ENCODE measurements at regions not wholly inside any gene's neighbourhood (a gene's known extent, or its start where the extent isn't known, plus 50 kb on each side); places are given as distances from the start of the nearest gene placed in this dataset.
"Not testable (repeated sequence)": the region's sequence is repeated elsewhere in the genome, so short reads cannot be mapped to it uniquely, and the experiment has no call there.

DNA sequence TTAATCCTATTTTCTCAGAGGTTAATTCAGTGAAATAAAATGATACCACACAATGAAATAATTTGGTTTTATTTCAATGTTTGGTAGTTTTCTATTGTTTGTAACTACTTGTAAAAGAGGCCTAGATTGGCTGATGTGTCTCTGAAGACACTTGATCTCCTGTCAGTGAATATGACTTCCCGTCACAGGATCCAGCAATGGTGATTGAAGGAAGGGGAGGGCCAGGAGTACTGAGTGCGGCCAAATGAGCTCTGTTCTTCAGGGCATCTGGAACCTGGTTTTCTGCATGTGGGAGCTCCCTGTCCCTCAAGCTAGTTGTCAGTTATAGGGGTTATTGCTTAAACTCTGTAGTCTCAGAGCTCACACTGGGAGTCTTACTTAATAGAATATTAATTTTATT lies 86.5 kb upstream of the OTUD4 start:
- Mint-ChIP-seq H3K36me3 (ENCODE audit: low read depth) (no peaks in the 10 kb centered on the region), H3K27me3 (ENCODE audit: low read depth) (no peaks in the 10 kb centered on the region), H3K9me3 (no peaks in the 10 kb centered on the region), H3K4me3 (no peak overlapping the region), H3K27ac (no peak overlapping the region), H3K4me1 (ENCODE audit: low read depth) (no peaks in the 10 kb centered on the region)
- no peak for DNase-seq
- intact Hi-C loops (cut with micrococcal nuclease), result no loop called here
- CTCF ChIA-PET, result no interaction called here

DNA sequence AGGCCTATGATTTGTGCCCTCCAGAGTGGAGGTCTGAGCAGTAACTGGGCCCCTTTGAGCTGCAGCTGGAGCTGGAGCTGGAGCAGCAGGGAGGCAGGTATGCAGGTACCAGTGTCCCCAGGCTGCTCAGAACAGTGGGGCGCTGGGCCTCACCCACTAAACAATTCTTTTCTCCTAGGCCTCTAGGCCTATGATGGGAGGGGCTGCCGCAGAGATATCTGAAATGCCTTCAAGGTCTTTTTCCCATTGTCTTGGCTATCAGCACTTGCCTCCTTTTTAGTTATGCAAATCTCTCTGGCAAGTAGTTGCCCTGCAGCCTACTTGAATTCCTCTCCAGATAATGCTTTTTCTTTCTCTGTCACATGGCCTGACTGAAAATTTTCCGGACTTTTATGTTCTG lies 79.7 kb upstream of the OTUD4 start:
- no peak for DNase-seq
- H3K4me1 Mint-ChIP-seq (ENCODE audit: low read depth), result no peaks in the 10 kb centered on the region
- intact Hi-C loops (cut with micrococcal nuclease), result no loop called here
- H3K27ac Mint-ChIP-seq, result no peak overlapping the region
- peaks cover 7% of the 10 kb centered on the region for H3K9me3 Mint-ChIP-seq
- CTCF ChIA-PET, result no interaction called here
- H3K4me3 Mint-ChIP-seq, result no peak overlapping the region
- no peaks in the 10 kb centered on the region for H3K36me3 Mint-ChIP-seq (ENCODE audit: low read depth)
- peaks cover 2% of the 10 kb centered on the region for H3K27me3 Mint-ChIP-seq (ENCODE audit: low read depth)

DNA sequence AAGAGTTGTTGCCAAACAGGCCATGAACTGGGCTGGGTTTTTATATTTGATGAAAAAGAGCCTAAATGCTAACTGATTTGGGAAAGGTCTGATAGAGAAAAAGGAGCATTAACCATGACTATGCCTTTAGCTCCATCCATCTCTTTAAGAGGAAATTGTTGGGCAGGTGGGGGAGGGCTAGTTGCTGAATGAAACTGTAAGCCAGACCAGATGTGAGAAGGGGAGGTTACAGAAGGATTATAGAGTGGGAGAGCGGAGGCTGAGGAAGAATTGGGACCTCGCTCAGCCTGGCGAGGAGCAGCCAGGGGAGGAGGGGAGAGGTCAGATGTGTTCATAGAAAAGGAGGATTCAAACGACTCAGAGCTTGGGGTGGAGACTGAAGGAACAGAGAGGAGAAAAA lies 74.9 kb upstream of the OTUD4 start:
- H3K4me3 Mint-ChIP-seq; intact Hi-C loops (cut with micrococcal nuclease); H3K27me3 Mint-ChIP-seq (ENCODE audit: low read depth); CTCF ChIA-PET; H3K9me3 Mint-ChIP-seq; H3K36me3 Mint-ChIP-seq (ENCODE audit: low read depth); DNase-seq; H3K4me1 Mint-ChIP-seq (ENCODE audit: low read depth); H3K27ac Mint-ChIP-seq: not testable (repeated sequence)

DNA sequence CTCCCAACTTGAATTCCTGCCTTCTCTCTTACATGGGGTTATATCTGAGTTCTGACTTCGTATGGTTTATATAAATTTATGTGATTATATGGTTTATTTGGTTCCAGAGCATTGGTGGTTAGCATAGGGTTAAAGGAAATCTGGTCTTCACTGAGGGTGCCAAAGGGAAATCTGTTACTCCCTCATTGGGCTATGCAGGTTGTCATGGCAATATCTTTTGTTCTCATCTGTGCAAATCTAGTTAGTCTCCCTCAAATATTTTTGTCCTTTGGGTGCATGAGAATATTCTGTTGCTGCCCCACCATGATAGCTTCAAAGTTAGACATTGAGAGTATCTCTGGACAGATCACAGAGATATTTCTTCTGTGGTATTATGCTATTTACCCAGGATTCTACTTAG lies 71.8 kb upstream of the OTUD4 start:
- intact Hi-C loops (cut with micrococcal nuclease), result no loop called here
- Mint-ChIP-seq H3K36me3 (ENCODE audit: low read depth) (no peaks in the 10 kb centered on the region), H3K4me1 (ENCODE audit: low read depth) (no peaks in the 10 kb centered on the region), H3K27ac (no peak overlapping the region), H3K27me3 (ENCODE audit: low read depth) (peaks cover 15% of the 10 kb centered on the region), H3K9me3 (no peaks in the 10 kb centered on the region), H3K4me3 (no peak overlapping the region)
- no peak for DNase-seq
- CTCF ChIA-PET, result no interaction called here

DNA sequence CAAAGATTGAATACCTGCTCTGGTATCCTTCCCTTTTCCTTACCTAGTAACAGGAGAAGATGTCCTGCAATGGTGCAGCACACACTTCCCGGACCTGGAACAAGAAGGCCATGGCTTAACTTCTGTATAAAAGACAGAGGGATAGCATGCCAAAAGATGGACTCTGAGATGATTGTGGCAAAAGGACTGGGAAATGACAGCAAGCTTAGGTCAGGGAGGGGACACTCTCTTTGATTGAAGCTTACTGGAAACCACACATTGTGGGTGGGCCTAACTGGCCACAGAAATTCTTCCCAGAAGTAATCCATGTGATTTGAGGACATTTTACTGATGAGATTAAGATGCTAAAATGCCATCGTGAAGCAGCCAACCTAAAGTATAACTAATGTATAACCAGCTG lies 71.0 kb upstream of the OTUD4 start:
- no peaks in the 10 kb centered on the region for H3K4me1 Mint-ChIP-seq (ENCODE audit: low read depth)
- no peaks in the 10 kb centered on the region for H3K9me3 Mint-ChIP-seq
- CTCF ChIA-PET, result interaction anchor here (1.0 kb wide), 1 partner anchor 306 kb away, joined by 3 read pairs; no protein-coding TSS in a partner anchor
- H3K36me3 Mint-ChIP-seq (ENCODE audit: low read depth), result no peaks in the 10 kb centered on the region
- DNase-seq, result no peak
- no peak overlapping the region for H3K4me3 Mint-ChIP-seq
- H3K27me3 Mint-ChIP-seq (ENCODE audit: low read depth), result peaks cover 15% of the 10 kb centered on the region
- no peak overlapping the region for H3K27ac Mint-ChIP-seq
- intact Hi-C loops (cut with micrococcal nuclease), result no loop called here

DNA sequence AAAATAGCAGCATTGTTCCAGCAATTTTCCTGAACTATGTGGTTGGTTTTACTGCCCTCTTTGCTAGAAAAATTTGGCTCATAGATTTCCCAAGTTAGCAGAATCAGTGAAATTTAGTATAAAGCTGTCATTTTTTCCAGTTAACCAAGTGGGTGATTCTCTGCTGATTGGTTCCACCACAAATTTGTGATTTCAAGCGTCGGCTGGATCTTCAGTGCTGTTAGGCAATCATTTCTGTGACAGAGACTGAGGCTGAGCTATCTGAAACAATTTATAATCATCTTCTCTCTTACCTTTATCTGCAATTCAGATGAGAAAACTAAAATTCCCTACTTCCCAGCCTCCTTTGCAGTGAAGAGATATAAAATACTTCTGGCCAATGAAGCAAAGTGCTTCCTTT lies 68.6 kb upstream of the OTUD4 start:
- Mint-ChIP-seq H3K9me3 (no peaks in the 10 kb centered on the region), H3K27me3 (ENCODE audit: low read depth) (peaks cover 15% of the 10 kb centered on the region), H3K27ac (no peak overlapping the region), H3K4me3 (no peak overlapping the region), H3K4me1 (ENCODE audit: low read depth) (no peaks in the 10 kb centered on the region), H3K36me3 (ENCODE audit: low read depth) (no peaks in the 10 kb centered on the region)
- CTCF ChIA-PET, result no interaction called here
- no peak for DNase-seq
- intact Hi-C loops (cut with micrococcal nuclease), result no loop called here

DNA sequence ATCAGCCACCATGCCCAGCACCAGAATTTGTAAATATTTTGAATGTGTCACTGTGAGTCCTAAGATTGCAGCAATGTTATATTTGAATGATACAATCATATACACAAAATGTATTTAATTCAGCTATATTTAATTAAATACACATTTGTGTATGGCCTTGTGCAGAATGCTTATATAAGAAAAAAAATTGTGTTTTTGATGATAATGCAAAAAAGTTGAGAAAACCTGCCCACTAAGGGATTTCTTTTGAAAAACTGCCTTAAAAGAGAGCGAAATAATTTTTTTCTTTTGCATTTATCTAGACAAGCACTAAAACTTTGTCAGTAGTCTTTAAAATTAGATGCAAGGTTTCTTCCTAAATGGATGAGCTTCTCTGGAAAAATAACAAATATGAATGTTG lies 68.1 kb upstream of the OTUD4 start:
- H3K27me3 Mint-ChIP-seq (ENCODE audit: low read depth), result peaks cover 17% of the 10 kb centered on the region
- no peaks in the 10 kb centered on the region for H3K9me3 Mint-ChIP-seq
- no peak overlapping the region for H3K27ac Mint-ChIP-seq
- intact Hi-C loops (cut with micrococcal nuclease), result no loop called here
- no peaks in the 10 kb centered on the region for H3K36me3 Mint-ChIP-seq (ENCODE audit: low read depth)
- CTCF ChIA-PET, result no interaction called here
- no peak for DNase-seq
- H3K4me1 Mint-ChIP-seq (ENCODE audit: low read depth), result no peaks in the 10 kb centered on the region
- no peak overlapping the region for H3K4me3 Mint-ChIP-seq

DNA sequence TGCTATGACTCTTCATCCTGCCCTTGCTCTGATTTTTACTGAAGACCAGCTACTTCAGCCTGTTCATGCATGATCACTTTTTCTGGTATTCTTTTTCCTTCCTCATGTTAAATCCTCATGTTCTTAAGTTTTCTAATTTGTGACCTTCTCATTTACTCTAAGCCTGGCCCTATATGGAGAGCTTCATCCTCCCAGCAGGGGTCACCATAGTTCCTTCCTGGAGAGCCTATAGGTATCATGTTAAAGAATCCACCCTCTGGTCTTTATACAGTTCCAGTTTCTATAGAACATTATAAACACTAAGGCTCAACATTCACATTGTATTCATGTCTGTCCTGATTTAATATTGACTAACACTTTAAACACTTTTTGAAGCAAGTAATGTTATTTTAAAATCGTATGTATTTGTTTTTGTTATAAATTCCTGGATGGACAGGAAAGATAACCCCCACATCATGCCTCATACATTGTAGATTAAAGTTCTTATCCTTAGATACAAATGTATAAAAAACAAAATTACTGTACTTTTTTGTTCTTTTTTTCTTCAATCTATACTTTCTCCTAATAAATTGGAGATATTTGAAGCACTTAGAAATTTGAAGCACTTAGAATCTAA lies 53.8 kb upstream of the OTUD4 start:
- Mint-ChIP-seq H3K4me3 (no peak overlapping the region), H3K36me3 (ENCODE audit: low read depth) (no peaks in the 10 kb centered on the region), H3K27me3 (ENCODE audit: low read depth) (no peaks in the 10 kb centered on the region), H3K4me1 (ENCODE audit: low read depth) (no peaks in the 10 kb centered on the region), H3K27ac (no peak overlapping the region), H3K9me3 (no peaks in the 10 kb centered on the region)
- intact Hi-C loops (cut with micrococcal nuclease), result loop anchor here (1.0 to 5.0 kb wide), 6 partner anchors 248 to 1060 kb away; partner anchors contain the start of gene SMAD1
- peak; percentile 80 for DNase-seq
- CTCF ChIA-PET, result interaction anchor here (0.6 to 2.2 kb wide), 22 partner anchors 11 to 465 kb away, joined by 3 to 19 read pairs (median 4); no protein-coding TSS in a partner anchor

DNA sequence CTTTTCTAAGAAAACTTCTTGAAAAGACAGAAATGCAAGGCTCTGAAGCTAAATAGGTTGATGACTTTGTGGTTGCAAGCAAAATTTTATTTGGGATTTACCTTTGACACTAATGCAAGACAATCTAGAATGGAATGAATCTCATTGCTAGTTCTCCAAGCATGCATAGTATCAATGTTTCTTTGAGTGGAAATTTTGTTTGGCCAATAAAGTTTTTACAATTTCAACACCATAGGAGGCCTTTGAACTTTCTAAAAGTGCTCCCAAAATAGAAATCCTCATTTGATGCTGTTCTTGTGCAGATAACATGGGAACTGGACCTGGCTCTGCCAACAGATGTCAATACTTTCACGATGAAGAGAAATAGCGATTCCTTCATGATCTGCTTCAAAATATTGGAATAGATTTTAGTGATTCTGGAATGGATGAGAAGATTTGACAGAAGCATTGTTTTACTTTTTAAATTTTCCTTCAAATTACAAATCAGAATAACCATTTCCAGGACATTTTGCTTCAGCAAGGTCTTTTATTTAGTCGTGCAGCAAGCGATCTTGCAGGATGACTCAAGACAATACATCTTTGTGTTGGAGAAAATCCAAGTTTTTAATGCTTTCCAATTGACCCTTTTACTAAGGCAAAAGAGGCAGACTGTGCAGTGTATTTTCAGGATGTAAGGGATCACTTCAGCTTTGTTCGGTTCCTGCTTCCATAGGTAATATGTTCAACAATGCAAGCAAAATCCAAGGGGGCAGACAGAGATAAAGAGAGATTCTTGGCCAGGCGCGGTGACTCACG lies 51.7 kb upstream of the OTUD4 start:
- CTCF ChIA-PET, result interaction anchor here (0.7 to 1.2 kb wide), 6 partner anchors 11 to 512 kb away, joined by 3 to 5 read pairs (median 3); no protein-coding TSS in a partner anchor
- no peak overlapping the region for H3K4me3 Mint-ChIP-seq
- H3K9me3 Mint-ChIP-seq, result no peaks in the 10 kb centered on the region
- H3K4me1 Mint-ChIP-seq (ENCODE audit: low read depth), result no peaks in the 10 kb centered on the region
- no peak for DNase-seq
- intact Hi-C loops (cut with micrococcal nuclease), result loop anchor here (5.0 kb wide), 1 partner anchor 250 kb away; the partner anchor contains the start of gene SMAD1
- peaks cover 5% of the 10 kb centered on the region for H3K27me3 Mint-ChIP-seq (ENCODE audit: low read depth)
- no peak overlapping the region for H3K27ac Mint-ChIP-seq
- H3K36me3 Mint-ChIP-seq (ENCODE audit: low read depth), result no peaks in the 10 kb centered on the region

DNA sequence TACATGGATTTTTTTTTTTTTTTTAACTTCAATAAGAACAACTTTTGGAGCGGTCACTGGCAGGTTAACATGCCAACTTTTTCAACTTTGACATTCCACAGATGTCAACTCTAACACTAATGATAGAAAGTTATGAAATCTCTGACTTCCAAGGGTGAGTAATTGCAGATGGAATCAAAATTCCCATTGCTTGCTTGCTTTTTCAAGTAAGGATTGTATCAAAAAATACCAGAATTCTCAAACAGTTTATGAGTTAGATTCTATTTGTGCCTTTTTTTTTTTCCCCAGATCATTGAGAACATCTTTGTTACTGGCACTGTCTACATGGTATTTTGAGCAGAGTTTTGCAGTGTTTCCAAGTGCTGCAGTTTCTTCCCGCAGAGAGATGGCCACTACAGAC lies 50.3 kb upstream of the OTUD4 start:
- DNase-seq, result no peak
- no peak overlapping the region for H3K27ac Mint-ChIP-seq
- no peaks in the 10 kb centered on the region for H3K4me1 Mint-ChIP-seq (ENCODE audit: low read depth)
- no peaks in the 10 kb centered on the region for H3K9me3 Mint-ChIP-seq
- H3K27me3 Mint-ChIP-seq (ENCODE audit: low read depth), result peaks cover 5% of the 10 kb centered on the region
- H3K4me3 Mint-ChIP-seq, result no peak overlapping the region
- no peaks in the 10 kb centered on the region for H3K36me3 Mint-ChIP-seq (ENCODE audit: low read depth)
- CTCF ChIA-PET, result interaction anchor here (1.0 to 1.1 kb wide), 2 partner anchors 13 to 379 kb away, joined by 3 read pairs; no protein-coding TSS in a partner anchor
- intact Hi-C loops (cut with micrococcal nuclease), result loop anchor here (5.0 kb wide), 1 partner anchor 252 kb away; the partner anchor contains the start of gene SMAD1
